Stimulated activated effector memory CD8-positive, alpha-beta T cell treated with anti-CD3 and anti-CD28 coated beads, Interleukin-12 subunit alpha, Interleukin-12 subunit beta, amount 100 ng/mL, for 72 hours (primary cell): ENCODE measurements at regions not wholly inside any gene's neighbourhood (a gene's known extent, or its start where the extent isn't known, plus 50 kb on each side); places are given as distances from the start of the nearest gene placed in this dataset.
A peak's percentile ranks its signal among the peaks of the same experiment; 100 is the strongest.
"Not testable (repeated sequence)": the region's sequence is repeated elsewhere in the genome, so short reads cannot be mapped to it uniquely, and the experiment has no call there.

Source experiments
- ATAC-seq: fragments of 150-1000 bp; cut with Tn5 transposase; 2 replicates; pipeline ENCODE4 v1.10.0; 2021
- DNase-seq, 2 donors: peaks; one replicate each; pipeline ENCODE4 v3.0.0; 2021 to 2022; ENCODE audit warnings: low spot score in 2 of 2
- H3K27ac Mint-ChIP-seq: one replicate; pipeline ENCODE4 v1.8.0; 2022; ENCODE audit warnings: mild to moderate bottlenecking, mixed read lengths
- H3K36me3 Mint-ChIP-seq: one replicate; pipeline ENCODE4 v1.8.0; 2022; ENCODE audit warnings: mild to moderate bottlenecking, mixed read lengths
- H3K4me1 Mint-ChIP-seq: one replicate; pipeline ENCODE4 v1.8.0; 2022; ENCODE audit warnings: mixed read lengths
- H3K4me3 Mint-ChIP-seq: one replicate; pipeline ENCODE4 v1.8.0; 2022; ENCODE audit warnings: mild to moderate bottlenecking, mixed read lengths
- H3K9me3 Mint-ChIP-seq: one replicate; pipeline ENCODE4 v1.8.0; 2022; ENCODE audit warnings: mixed read lengths

DNA sequence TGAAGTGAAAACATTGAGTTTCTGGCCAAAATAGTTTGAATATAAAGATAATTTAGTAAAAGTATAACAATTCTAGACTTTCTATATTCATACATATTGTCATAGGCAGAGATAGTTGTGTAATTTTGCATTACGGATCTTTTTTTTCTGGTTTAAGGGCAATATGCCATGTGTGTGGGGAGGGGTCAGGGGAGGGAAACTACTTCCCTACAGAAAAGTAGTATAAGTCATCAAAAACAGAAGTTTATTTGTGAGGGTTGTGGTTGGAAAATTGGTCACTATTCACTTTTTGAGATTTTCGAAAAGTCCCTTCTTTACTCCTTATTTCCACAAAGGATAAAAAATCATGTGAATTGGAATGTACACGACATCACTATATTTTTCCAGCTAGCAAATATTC is 288.2 kb upstream of the PREP start:
- no peak for DNase-seq
- Mint-ChIP-seq H3K36me3 (no peaks in the 10 kb centered on the region), H3K4me1 (no peaks in the 10 kb centered on the region), H3K27ac (no peak overlapping the region), H3K4me3 (no peak overlapping the region), H3K9me3 (peaks cover 13% of the 10 kb centered on the region)
- ATAC-seq = no peak

DNA sequence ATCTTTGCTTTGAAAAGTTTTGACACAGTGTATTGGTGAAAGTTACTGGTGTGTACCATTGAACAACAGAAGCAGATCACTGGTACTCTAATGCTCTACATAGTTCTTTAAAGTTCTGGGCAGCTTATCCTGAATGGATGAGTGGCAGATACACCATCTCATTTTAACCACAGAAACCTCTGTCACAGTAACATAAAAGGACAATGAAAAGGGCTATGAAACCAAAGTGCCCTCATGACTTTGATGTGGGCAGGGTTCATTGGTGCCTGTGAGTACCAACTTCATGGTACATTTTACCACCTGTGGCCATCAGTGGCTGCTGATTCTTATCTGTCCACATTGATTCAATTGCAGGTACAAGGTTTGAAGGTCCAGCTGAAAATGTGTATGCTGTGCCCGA is 285.7 kb upstream of the PREP start:
- Mint-ChIP-seq H3K4me1 (no peaks in the 10 kb centered on the region), H3K9me3 (peaks cover 13% of the 10 kb centered on the region), H3K27ac (no peak overlapping the region), H3K4me3 (no peak overlapping the region), H3K36me3 (no peaks in the 10 kb centered on the region)
- ATAC-seq = no peak
- no peak for DNase-seq

DNA sequence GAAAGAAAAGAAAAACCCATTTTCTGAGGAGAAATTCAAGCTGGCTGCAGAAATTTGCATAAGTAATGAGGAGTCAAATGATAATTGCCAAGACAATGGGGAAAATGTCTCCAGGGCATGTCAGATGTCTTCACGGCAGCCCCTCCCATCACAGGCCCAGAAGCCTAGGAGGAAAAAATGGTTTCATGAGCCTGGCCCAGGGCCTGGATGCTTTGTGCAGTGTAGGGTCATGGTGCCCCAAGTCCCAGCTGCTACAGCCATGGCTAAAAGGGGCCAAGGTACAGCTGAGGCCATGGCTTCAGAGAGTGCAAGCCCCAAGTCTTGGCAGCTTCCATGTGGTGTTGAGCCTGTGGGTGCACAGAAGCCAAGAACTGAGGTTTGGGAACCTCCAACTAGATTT is 283.9 kb upstream of the PREP start:
- not testable (repeated sequence) for H3K36me3 Mint-ChIP-seq, H3K27ac Mint-ChIP-seq, ATAC-seq, H3K4me3 Mint-ChIP-seq, H3K4me1 Mint-ChIP-seq, DNase-seq
- peaks cover 14% of the 10 kb centered on the region for H3K9me3 Mint-ChIP-seq

DNA sequence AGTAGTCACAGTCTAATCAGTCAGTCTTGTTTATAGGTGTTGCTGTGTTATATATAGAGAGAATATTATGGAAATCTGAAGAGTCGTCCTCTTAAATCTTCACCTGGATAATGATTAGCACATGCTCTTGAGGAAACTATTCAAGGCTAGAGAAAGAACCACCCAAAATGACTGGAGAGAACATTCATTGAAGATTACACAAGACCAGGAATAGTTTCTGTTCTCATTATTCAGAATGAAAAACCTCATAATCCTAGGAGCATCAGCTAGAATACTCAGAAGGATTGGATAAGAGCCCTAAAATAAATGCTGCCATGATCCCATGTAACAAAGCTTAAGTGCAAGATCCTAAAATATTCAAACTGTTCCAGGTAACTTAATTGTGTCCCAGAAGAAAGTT is 278.2 kb upstream of the PREP start:
- Mint-ChIP-seq H3K4me1 (peaks cover 8% of the 10 kb centered on the region), H3K9me3 (peaks cover 10% of the 10 kb centered on the region), H3K36me3 (no peaks in the 10 kb centered on the region), H3K4me3 (no peak overlapping the region), H3K27ac (peak overlapping the region; percentile 21)
- ATAC-seq (no peak), DNase-seq (no peak)

DNA sequence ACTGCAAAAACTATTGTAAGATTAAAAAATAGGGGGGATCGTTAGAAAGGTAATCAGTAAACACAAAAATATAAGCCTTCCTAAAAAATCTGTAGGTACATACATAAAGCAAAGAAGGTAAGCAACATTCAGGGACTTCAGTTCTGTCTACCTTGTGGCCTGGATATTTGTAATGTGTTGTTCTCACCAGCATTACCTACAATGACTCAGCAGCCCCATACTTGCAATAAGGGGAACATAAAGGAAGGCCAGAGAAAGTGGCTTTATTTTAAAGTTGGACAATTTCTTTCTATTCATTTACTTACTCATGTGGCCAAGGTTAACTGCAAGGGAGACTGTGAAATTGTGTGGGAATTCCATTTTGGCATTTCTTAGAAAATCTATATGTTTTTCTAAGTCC is 277.2 kb upstream of the PREP start:
- Mint-ChIP-seq H3K36me3 (no peaks in the 10 kb centered on the region), H3K27ac (no peak overlapping the region), H3K4me3 (no peak overlapping the region), H3K9me3 (peaks cover 10% of the 10 kb centered on the region), H3K4me1 (peaks cover 8% of the 10 kb centered on the region)
- DNase-seq (no peak), ATAC-seq (no peak)

DNA sequence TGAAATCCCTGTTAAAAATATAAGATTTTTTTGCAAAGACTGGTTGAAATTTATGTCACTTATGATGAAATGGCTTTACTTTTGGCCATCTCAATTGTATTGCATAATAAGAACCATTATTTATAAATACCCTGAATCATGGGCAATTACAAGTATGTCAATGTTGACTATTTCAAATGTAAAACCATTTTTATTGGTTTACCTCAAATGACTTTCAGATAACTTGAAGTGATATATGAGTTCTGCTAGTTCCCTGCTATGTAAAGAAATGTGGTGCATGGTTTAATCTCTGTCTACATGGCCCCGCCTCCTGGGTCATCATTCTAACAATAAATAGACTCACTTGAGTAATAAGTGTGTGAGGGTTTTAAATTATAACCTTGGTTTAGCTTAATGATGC is 275.6 kb upstream of the PREP start:
- H3K36me3 Mint-ChIP-seq = no peaks in the 10 kb centered on the region
- DNase-seq (no peak), ATAC-seq (no peak)
- no peak overlapping the region for H3K27ac Mint-ChIP-seq
- no peak overlapping the region for H3K4me3 Mint-ChIP-seq
- peaks cover 10% of the 10 kb centered on the region for H3K9me3 Mint-ChIP-seq
- H3K4me1 Mint-ChIP-seq = peaks cover 8% of the 10 kb centered on the region

DNA sequence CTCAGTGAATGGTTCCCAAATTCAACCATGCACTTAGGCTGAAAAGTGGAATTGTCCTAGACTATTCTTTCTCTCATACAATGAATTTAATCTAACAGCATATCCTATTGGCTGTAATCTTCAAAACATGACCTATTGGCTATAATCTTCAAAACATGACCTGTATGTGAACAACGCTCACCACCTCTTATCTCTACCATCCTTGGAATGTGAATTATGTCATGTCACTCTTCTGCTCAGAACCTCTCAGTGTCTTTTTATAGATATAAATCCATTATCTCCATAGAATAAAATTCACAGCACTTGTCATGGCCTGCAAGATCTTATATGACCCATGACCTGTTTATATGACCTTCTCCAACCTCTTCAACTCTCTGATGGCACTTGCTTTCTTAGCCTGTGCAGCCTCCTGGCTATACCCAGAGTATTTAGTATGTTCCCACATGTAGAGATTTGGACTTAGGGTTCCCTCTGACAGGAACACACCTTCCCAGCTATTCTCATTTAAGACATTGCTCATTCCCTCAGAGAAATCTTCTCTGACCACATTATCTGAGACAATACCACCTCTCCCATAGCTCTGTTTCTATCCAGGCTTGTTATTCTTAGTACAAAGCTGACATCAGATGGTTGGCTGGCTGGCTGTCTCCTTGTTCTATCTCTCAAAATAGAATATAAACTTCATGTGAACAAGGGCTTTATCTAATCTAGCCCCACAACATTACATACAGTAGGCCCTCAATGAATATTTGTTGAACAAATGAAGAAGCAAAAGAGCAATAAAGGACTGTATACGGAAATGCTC is 275.0 kb upstream of the PREP start:
- DNase-seq = no peak
- ATAC-seq = no peak
- Mint-ChIP-seq H3K4me1 (peaks cover 8% of the 10 kb centered on the region), H3K36me3 (no peaks in the 10 kb centered on the region), H3K27ac (no peak overlapping the region), H3K9me3 (peaks cover 10% of the 10 kb centered on the region), H3K4me3 (no peak overlapping the region)

DNA sequence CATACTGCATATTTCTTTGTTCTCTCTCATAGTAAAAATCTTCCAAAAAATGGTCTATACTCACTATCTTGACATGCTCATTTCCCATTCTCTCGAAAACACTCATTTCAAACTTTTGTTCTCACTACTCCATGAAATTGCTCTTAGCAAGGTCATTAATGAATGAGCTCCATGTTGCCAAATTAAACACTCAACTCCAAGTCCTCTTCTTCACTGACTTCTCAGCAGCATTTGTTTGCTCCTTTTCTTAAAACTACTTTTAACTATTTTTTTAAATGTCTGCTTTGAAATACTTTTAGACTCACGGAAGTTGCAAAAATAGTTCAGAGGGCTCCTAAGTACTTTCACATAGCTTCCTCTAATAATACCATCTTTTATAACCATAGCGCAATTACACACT is 274.0 kb upstream of the PREP start:
- peaks cover 13% of the 10 kb centered on the region for H3K9me3 Mint-ChIP-seq
- ATAC-seq (no peak), DNase-seq (no peak)
- no peaks in the 10 kb centered on the region for H3K36me3 Mint-ChIP-seq
- H3K4me3 Mint-ChIP-seq = no peak overlapping the region
- no peak overlapping the region for H3K27ac Mint-ChIP-seq
- H3K4me1 Mint-ChIP-seq = peaks cover 8% of the 10 kb centered on the region

DNA sequence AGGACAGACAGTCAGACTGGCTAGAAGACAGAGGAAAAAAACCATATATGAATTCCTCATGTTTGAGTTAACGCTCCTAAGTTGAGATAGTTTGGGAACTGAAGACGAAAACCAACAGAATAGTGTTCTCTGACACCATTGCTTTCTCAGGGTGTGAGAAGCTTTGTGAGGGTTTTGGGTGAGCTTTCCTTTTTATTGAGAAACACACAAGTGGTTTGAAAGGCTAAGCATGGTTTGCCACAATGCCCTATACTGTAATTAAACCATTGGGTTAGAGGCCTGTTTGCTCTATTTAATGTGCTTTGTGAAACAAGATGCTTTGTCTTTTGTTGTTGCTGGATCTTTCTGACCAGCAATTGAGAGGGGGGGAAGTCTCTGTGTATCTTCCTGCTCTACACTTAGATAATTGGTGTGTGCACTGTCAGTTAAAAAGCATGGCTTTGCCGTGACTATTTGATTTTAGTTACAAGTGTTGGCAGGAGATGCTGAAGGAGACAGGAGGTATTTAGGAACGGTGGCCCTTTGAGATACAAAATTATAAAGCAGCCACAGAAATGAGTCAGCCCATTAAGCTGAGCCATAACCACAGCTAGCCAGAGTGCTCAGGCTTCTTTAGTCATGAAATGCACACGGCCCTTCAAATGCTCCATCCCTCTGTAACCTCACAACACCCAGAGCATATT is 273.0 kb upstream of the PREP start:
- peak; percentile 97 for ATAC-seq
- no peaks in the 10 kb centered on the region for H3K36me3 Mint-ChIP-seq
- no peak overlapping the region for H3K27ac Mint-ChIP-seq
- H3K9me3 Mint-ChIP-seq = peaks cover 5% of the 10 kb centered on the region
- DNase-seq = no peak
- peaks cover 5% of the 10 kb centered on the region for H3K4me1 Mint-ChIP-seq
- H3K4me3 Mint-ChIP-seq = no peak overlapping the region

DNA sequence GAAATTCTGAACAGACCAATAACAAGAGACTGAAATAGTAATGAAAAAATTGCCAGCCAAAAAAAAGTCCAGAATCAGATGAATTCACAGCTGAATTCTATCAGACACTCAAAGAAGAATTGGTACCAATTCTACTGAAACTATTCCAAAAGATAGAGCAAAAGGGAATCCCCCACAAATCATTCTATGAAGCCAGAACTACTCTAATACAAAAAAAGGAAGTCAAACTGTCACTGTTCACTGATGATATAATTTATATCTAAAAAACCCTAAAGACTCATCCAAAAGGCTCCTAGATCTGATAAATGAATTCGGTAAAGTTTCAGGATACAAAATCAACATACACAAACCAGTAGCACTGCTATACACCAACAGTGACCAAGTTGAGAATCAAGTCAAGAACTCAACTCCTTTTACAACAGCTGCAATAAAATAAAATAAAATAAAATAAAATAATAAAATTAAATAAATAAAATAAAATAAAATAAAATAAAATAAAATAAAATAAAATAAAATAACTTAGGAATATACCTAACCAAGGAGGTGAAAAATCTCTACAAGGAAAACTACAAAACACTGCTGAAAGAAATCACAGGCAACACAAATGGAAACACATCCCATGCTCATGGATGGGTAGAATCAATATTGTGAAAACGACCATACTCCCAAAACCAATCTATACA is 270.1 kb upstream of the PREP start:
- H3K4me3 Mint-ChIP-seq, H3K36me3 Mint-ChIP-seq, ATAC-seq, H3K9me3 Mint-ChIP-seq, H3K4me1 Mint-ChIP-seq, H3K27ac Mint-ChIP-seq, DNase-seq: not testable (repeated sequence)

DNA sequence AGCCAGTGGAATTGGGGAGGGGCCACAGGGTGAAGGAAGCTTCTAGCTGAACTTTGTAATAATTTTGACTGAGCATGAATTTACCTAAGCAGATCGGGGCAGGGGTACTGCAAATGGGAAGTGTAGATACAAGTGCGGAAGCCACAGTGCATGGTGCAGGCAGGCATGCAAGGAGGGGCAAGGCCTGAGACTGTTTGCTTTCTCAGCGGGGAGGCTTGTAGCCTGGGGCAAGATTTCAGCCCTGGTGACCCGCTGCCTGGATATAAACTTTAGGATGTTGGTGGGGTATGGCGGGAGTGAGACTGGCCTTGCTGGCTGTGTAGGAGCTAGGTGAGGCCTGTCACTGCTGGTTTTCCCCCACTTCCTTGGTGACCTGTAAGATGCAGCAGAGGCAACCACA is 266.4 kb upstream of the PREP start:
- DNase-seq = no peak
- H3K4me1 Mint-ChIP-seq = peaks cover 10% of the 10 kb centered on the region
- no peaks in the 10 kb centered on the region for H3K36me3 Mint-ChIP-seq
- no peak overlapping the region for H3K27ac Mint-ChIP-seq
- no peak for ATAC-seq
- H3K4me3 Mint-ChIP-seq = no peak overlapping the region
- H3K9me3 Mint-ChIP-seq = peaks cover 7% of the 10 kb centered on the region

DNA sequence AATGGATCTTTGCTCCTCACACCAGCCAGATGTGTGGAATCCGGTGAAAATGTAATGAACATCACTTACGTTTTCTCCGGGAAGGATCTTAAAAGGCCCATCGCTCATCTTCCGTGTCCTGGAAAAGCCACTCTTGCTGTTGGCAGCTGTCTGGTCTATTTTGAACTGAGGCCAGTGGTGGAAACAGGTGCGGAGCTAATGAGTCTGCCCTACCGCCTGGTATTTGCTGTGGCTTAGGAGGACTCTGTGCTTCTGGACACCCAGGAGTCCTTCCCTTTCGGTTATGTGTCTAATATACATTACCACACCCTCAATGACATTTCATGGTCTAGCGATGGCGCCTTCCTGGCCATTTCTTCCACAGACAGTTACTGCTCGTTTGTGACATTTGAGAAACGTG is 264.2 kb upstream of the PREP start:
- no peak overlapping the region for H3K4me3 Mint-ChIP-seq
- H3K9me3 Mint-ChIP-seq = peaks cover 6% of the 10 kb centered on the region
- ATAC-seq = no peak
- no peak overlapping the region for H3K27ac Mint-ChIP-seq
- DNase-seq = no peak
- no peaks in the 10 kb centered on the region for H3K36me3 Mint-ChIP-seq
- H3K4me1 Mint-ChIP-seq = peaks cover 10% of the 10 kb centered on the region

DNA sequence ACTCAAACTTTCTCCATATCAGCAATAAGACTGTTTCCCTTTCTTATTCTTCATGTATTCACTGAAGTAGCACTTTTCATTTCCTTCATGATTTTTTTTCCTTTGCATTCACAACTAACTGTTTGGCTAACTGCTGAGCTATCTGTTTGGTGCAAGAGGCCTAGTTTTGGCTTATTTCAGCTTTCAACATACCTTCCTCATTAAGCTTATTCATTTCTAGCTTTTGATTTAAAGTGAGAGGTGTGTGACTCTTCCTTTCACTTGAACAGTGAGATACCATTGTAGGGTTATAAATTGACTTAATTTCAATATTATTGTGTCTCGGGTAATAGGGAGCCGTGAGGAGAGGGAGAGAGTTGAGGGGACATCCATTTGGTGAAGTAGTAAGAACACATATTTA is 262.0 kb upstream of the PREP start:
- Mint-ChIP-seq H3K4me3 (no peak overlapping the region), H3K9me3 (peaks cover 6% of the 10 kb centered on the region), H3K27ac (no peak overlapping the region), H3K4me1 (peaks cover 10% of the 10 kb centered on the region), H3K36me3 (no peaks in the 10 kb centered on the region)
- ATAC-seq = peak; percentile 60
- no peak for DNase-seq

DNA sequence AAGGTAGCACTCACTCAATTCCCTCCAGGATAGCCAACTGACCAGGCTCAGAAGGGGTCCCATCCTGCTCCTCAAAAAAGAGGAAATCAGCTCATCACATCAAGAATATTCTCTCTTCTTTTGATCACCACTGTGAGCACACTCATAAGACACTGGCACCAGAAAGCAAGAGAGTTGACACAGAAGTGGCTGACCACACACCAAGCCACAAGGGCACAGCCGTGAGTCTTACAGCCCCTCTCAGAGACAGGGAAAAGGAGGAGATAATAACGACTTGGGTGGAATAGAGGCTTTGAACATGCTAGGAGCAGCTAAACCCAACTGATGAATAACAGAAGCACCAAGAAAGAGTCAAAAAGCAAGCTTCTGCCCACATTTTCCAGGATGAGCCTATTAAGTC is 249.1 kb upstream of the PREP start:
- peaks cover 59% of the 10 kb centered on the region for H3K4me1 Mint-ChIP-seq
- H3K9me3 Mint-ChIP-seq = no peaks in the 10 kb centered on the region
- peak overlapping the region; percentile 31 for H3K4me3 Mint-ChIP-seq
- peak overlapping the region; percentile 36 for H3K27ac Mint-ChIP-seq
- peaks cover 18% of the 10 kb centered on the region for H3K36me3 Mint-ChIP-seq
- peak; percentile 88 for ATAC-seq
- peak in 1 of 2 donors; percentile 63 for DNase-seq

DNA sequence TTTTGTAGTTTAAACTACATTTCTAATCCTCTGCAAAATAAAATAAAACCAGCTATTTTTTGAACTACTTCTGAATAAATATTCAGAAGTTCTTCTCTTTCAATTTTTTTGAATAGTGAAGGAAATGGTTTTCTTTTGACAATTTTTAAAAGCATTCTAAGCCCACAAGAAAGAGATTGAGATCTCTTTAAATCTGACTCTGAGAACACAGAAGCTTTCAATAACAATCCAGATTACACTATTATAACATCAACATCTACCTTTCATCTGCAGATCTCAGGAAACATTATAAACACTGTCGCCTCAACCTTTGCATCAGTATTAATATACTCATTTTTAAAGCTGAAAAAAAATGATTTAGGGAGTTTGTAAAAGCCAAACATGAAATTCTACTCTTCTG is 247.5 kb upstream of the PREP start:
- H3K36me3 Mint-ChIP-seq = peaks cover 32% of the 10 kb centered on the region
- ATAC-seq (no peak), DNase-seq (no peak)
- H3K4me1 Mint-ChIP-seq = peaks cover 70% of the 10 kb centered on the region
- H3K9me3 Mint-ChIP-seq = no peaks in the 10 kb centered on the region
- peak overlapping the region; percentile 79 for H3K27ac Mint-ChIP-seq
- no peak overlapping the region for H3K4me3 Mint-ChIP-seq

DNA sequence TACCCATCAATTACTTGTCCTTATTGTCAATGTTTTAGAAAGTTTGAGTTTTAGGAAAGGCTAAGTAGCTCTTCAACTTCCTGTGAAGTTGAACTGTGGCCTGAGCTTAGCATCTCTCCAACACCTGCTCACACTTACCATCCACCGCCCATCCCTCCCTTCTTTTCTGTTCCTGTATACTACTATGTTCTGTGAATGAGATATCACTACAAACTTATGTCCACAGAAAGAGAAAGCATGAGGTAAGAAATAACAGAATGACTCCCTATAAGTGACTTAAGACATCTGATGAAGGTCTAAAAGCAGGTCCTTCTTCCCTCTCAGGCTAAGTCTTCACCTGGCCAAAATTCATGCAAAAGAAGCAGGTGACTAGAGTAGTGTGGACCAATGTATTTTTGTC is 246.3 kb upstream of the PREP start:
- H3K4me1 Mint-ChIP-seq = peaks cover 81% of the 10 kb centered on the region
- peak overlapping the region; percentile 58 for H3K4me3 Mint-ChIP-seq
- peak overlapping the region; percentile 94 for H3K27ac Mint-ChIP-seq
- H3K9me3 Mint-ChIP-seq = no peaks in the 10 kb centered on the region
- peaks cover 32% of the 10 kb centered on the region for H3K36me3 Mint-ChIP-seq
- no peak for DNase-seq
- peak; percentile 2 for ATAC-seq
